IPS DF 6.9 (cell line): ENCODE measurements at regions not wholly inside any gene's neighbourhood (a gene's known extent, or its start where the extent isn't known, plus 50 kb on each side); places are given as distances from the start of the nearest gene placed in this dataset.

Experiments
- DNase-seq: peaks from one replicate; pipeline ENCODE4 v3.0.0-alpha.2; 2013; ENCODE audit warnings: low read depth, low spot score
- H3K27ac ChIP-seq: one replicate; pipeline ENCODE4 v1.5.1; 2013; ENCODE audit warnings: low read length, control low read depth
- H3K27me3 ChIP-seq: 2 replicates; pipeline ENCODE4 v1.6.1; 2013; ENCODE audit warnings: mild to moderate bottlenecking, low read length; ENCODE audit not compliant: control insufficient read depth, insufficient read depth
- H3K36me3 ChIP-seq: 2 replicates; pipeline ENCODE4 v1.6.1; 2013; ENCODE audit warnings: low read length; ENCODE audit not compliant: control insufficient read depth, insufficient read depth
- H3K4me1 ChIP-seq: 2 replicates; pipeline ENCODE4 v1.6.1; 2013; ENCODE audit warnings: low read length; ENCODE audit not compliant: control insufficient read depth, insufficient read depth
- H3K4me3 ChIP-seq: 2 replicates; pipeline ENCODE4 v1.5.1; 2013; ENCODE audit warnings: mild to moderate bottlenecking, low read length
- H3K9me3 ChIP-seq: 2 replicates; pipeline ENCODE4 v1.6.1; 2013; ENCODE audit warnings: low read length, inconsistent platforms; ENCODE audit not compliant: control insufficient read depth, insufficient read depth
- WGBS: extraction: QIAGEN DNeasy Blood & Tissue Kit; methylation state at CpG from one replicate; pipeline ENCODE4 v1.1.7; 2013; ENCODE audit warnings: mixed read lengths, missing lambda C conversion rate; ENCODE audit not compliant: insufficient read length, insufficient coverage; 5-methylcytosine and 5-hydroxymethylcytosine counted together

DNA sequence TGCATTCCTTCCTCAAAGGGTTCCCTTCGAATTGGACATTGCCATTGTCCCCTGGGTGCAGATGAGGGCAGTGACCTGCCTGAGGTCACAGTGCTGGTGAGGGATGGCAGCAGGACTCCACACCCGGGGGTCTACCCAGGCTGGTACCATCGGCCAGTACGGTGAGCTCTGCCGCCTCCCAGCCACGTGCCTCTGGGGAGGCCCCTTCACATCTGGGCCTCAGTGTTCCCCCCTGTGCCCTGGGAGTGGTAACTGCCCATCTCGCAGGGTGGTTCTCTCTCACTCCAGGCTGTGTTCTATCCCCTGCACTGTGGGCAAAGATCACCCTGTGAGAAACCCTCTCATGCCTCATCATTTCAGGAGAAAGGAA, 99.4 kb upstream of the IQSEC1 start:
- H3K4me3 ChIP-seq: no peak overlapping the region
- H3K9me3 ChIP-seq: no peaks in the 10 kb centered on the region
- no peak for DNase-seq

GRCh38 chr3:13171704-13172643, 98.7 kb upstream of the IQSEC1 start:
- H3K4me1 ChIP-seq: 0 out of 2 replicates have a peak, but pooled peaks cover 2% of the 10 kb centered on the region
- WGBS: no CpG with 5 or more reads among the region's 19 CpGs
- no peak overlapping the region for H3K4me3 ChIP-seq
- H3K36me3 ChIP-seq: no peaks in the 10 kb centered on the region
- H3K27me3 ChIP-seq: no peaks in the 10 kb centered on the region
- H3K27ac ChIP-seq: no peak overlapping the region
- H3K9me3 ChIP-seq: no peaks in the 10 kb centered on the region
- DNase-seq: no peak

More for the DNA sequence above, 99.4 kb upstream of the IQSEC1 start:
- WGBS: no CpG with 5 or more reads among the region's 7 CpGs
- Histone ChIP-seq H3K27me3 (no peaks in the 10 kb centered on the region), H3K27ac (no peak overlapping the region), H3K4me1 (0 out of 2 replicates have a peak, but pooled peaks cover 2% of the 10 kb centered on the region), H3K36me3 (no peaks in the 10 kb centered on the region)

GRCh38 chr3:13170317-13170716, 97.1 kb upstream of the IQSEC1 start:
- H3K36me3 ChIP-seq: no peaks in the 10 kb centered on the region
- H3K9me3 ChIP-seq: no peaks in the 10 kb centered on the region
- H3K27me3 ChIP-seq: no peaks in the 10 kb centered on the region
- H3K4me1 ChIP-seq: 0 out of 2 replicates have a peak, but pooled peaks cover 2% of the 10 kb centered on the region
- no peak for DNase-seq
- H3K4me3 ChIP-seq: no peak overlapping the region
- WGBS: no CpG with 5 or more reads among the region's 7 CpGs
- no peak overlapping the region for H3K27ac ChIP-seq

- Histone ChIP-seq H3K27ac (no peak overlapping the region), H3K36me3 (no peaks in the 10 kb centered on the region), H3K4me1 (0 out of 2 replicates have a peak, but pooled peaks cover 2% of the 10 kb centered on the region), H3K4me3 (no peak overlapping the region), H3K9me3 (no peaks in the 10 kb centered on the region), H3K27me3 (no peaks in the 10 kb centered on the region)
- no peak for DNase-seq
- no CpG with 5 or more reads among the region's 4 CpGs for WGBS
These were observed 95.2 kb upstream of the IQSEC1 start for GRCh38 chr3:13168391-13168790.

GRCh38 chr3:13167829-13168228, 94.6 kb upstream of the IQSEC1 start:
- Histone ChIP-seq H3K36me3 (no peaks in the 10 kb centered on the region), H3K9me3 (no peaks in the 10 kb centered on the region), H3K27ac (no peak overlapping the region), H3K27me3 (no peaks in the 10 kb centered on the region), H3K4me3 (no peak overlapping the region), H3K4me1 (peaks cover 2% of the 10 kb centered on the region; the same call in 1 of the 2 replicates)
- no peak for DNase-seq
- no CpG with 5 or more reads among the region's 2 CpGs for whole genome bisulfite sequencing

GRCh38 chr3:13167064-13167743, 94.0 kb upstream of the IQSEC1 start:
- Histone ChIP-seq H3K9me3 (no peaks in the 10 kb centered on the region), H3K27me3 (no peaks in the 10 kb centered on the region), H3K4me3 (no peak overlapping the region), H3K36me3 (no peaks in the 10 kb centered on the region), H3K27ac (no peak overlapping the region), H3K4me1 (peaks cover 4% of the 10 kb centered on the region; the same call in 1 of the 2 replicates)
- no CpG with 5 or more reads among the region's 11 CpGs for WGBS
- no peak for DNase-seq

DNA sequence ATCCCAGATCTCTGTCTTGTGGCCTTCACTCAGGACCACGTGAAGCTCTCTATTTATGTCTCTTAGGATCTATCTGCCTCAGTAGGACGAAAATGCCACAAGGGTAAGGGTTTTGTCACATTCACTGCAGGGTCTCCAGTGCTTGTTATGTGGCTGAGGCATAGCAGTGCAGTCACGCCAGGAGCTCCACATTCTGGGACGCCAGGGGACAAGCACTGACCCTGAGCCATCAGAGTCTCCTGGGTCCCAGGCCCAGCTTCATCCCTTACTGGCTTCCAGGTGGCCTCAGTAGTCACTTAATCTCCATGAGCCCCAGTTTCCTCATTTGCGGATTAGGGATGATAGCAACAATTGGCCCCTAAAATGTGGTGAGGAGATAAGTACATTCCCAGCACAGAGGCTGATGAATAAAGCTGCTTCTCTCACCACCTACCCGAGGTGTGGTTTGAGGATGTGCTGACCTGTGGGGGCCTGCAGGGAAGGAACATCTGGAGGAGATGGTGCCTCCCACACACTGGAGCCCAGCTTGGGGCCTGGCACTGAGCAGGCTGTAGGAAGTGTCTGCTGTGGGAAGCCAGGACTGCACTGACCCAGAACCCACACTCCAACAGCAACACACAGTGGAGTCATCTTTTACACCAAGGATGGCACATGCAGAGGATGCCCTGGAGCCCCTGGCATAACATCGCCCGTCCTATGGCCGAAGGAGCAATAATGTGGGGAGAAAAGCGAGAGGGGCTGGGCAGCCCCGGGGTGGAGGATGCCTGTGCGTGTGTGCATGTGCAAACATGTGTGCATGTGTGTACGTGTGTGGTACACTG, 93.2 kb upstream of the IQSEC1 start:
- DNase-seq: no peak
- H3K27me3 ChIP-seq: no peaks in the 10 kb centered on the region
- no peak overlapping the region for H3K4me3 ChIP-seq
- H3K4me1 ChIP-seq: peaks cover 8% of the 10 kb centered on the region
- H3K27ac ChIP-seq: no peak overlapping the region
- no peaks in the 10 kb centered on the region for H3K9me3 ChIP-seq
- H3K36me3 ChIP-seq: no peaks in the 10 kb centered on the region
- WGBS: no CpG with 5 or more reads among the region's 13 CpGs

DNA sequence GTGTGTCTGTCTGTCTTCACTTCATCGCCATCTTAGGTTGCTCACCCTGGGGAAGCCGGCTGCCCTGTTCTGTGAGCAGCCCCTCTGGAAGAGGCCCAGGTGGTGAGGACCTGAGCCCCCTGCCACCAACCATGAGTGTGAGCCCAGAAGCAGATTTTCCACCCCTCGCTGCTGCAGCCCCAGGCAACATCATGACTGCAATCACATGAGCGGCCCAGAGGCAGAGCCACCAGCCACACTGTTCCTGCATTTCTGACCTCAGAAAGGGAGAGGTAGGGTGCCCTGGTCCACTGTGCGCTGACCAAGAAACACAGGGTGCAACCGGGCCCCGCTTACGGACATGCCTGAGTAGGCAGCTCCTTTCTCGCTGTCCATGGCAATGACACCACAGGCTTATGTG, 92.3 kb upstream of the IQSEC1 start:
- H3K27me3 ChIP-seq: no peaks in the 10 kb centered on the region
- no peak for DNase-seq
- peaks cover 12% of the 10 kb centered on the region for H3K4me1 ChIP-seq
- no peak overlapping the region for H3K27ac ChIP-seq
- no CpG with 5 or more reads among the region's 9 CpGs for WGBS
- H3K9me3 ChIP-seq: no peaks in the 10 kb centered on the region
- no peak overlapping the region for H3K4me3 ChIP-seq
- H3K36me3 ChIP-seq: no peaks in the 10 kb centered on the region

- DNase-seq: no peak
- no peaks in the 10 kb centered on the region for H3K9me3 ChIP-seq
- H3K4me1 ChIP-seq: peaks cover 12% of the 10 kb centered on the region
- H3K4me3 ChIP-seq: no peak overlapping the region
- H3K36me3 ChIP-seq: no peaks in the 10 kb centered on the region
- no peak overlapping the region for H3K27ac ChIP-seq
- no peaks in the 10 kb centered on the region for H3K27me3 ChIP-seq
- no CpG with 5 or more reads among the region's 9 CpGs for WGBS
These were observed 91.8 kb upstream of the IQSEC1 start for GRCh38 chr3:13164893-13165492.
